ENCODE measurements at regions not wholly inside any gene's neighbourhood (a gene's known extent, or its start where the extent isn't known, plus 50 kb on each side); places are given as distances from the start of the nearest gene placed in this dataset.

GRCh38 chr9:592225-592624, 249.3 kb upstream of the DMRT1 start:
- ChIA-PET CTCF (interaction anchor here (1.0 kb wide), 1 partner anchor 18 kb away, joined by 3 read pairs; no protein-coding TSS in a partner anchor), POLR2A (no interaction called here)
- Histone ChIP-seq H3K4me3 (no peak overlapping the region), H3K9me3 (no peaks in the 10 kb centered on the region), H3K4me2 (no peak overlapping the region), H3K27ac (no peak overlapping the region; a peak in 1 of 6 replicates), H3K4me1 (peaks cover 52% of the 10 kb centered on the region)
- no peak for FAIRE-seq
- no peak for ATAC-seq
- DNase-seq (ENCODE audit: low read depth in 1 of 2, low spot score in 1 of 2) = no peak
- no peak for TF ChIP-seq MAFK (IDR thresholded peaks at IDR 0.05; ENCODE audit: partially characterized antibody)
- WGBS (ENCODE audit: missing lambda C conversion rate) = 81% methylated on average over 9 of the region's 9 CpGs

GRCh38 chr9:592733-593132, 248.8 kb upstream of the DMRT1 start:
- Histone ChIP-seq H3K9me3 (no peaks in the 10 kb centered on the region), H3K4me3 (no peak overlapping the region), H3K27ac (no peak overlapping the region), H3K4me2 (no peak overlapping the region), H3K4me1 (peaks cover 52% of the 10 kb centered on the region)
- ATAC-seq (no peak), DNase-seq (ENCODE audit: low read depth in 1 of 2, low spot score in 1 of 2) (no peak), FAIRE-seq (no peak)
- CTCF ChIA-PET = no interaction called here
- POLR2A ChIA-PET = no interaction called here
- WGBS (ENCODE audit: missing lambda C conversion rate) = 97% methylated on average over 3 of the region's 3 CpGs
- no peak for TF ChIP-seq HES2 (IDR thresholded peaks at IDR 0.05)
- no peak for TF ChIP-seq RCOR1 (IDR thresholded peaks at IDR 0.05; ENCODE audit: low read depth, low read length)
- no peak for TF ChIP-seq CBX8 (IDR thresholded peaks at IDR 0.05)
- no peak for TF ChIP-seq SREBF2 (IDR thresholded peaks at IDR 0.05)
- TF ChIP-seq ATOH8 (CRISPR knock-in tag; IDR thresholded peaks at IDR 0.05; ENCODE audit: low read depth) = no peak
- no peak for TF ChIP-seq KDM1A (IDR thresholded peaks at IDR 0.05; ENCODE audit: low read depth)
- no peak for TF ChIP-seq MAFK (IDR thresholded peaks at IDR 0.05; ENCODE audit: partially characterized antibody)
- no peak for TF ChIP-seq BCL3 (IDR thresholded peaks at IDR 0.05)
- TF ChIP-seq CBX2 (IDR thresholded peaks at IDR 0.05; ENCODE audit: borderline replicate concordance, low read depth) = no peak
- no peak for TF ChIP-seq JUN (IDR thresholded peaks at IDR 0.05)

- no peaks in the 10 kb centered on the region for H3K9me3 ChIP-seq
- FAIRE-seq (no peak), DNase-seq (ENCODE audit: low read depth in 1 of 2, low spot score in 1 of 2) (no peak), ATAC-seq (no peak)
- 91% methylated on average over 2 of the region's 2 CpGs for WGBS (ENCODE audit: missing lambda C conversion rate)
- H3K4me2 ChIP-seq = peak overlapping the region; percentile 1; the same call in 2 of the 3 replicates
- H3K4me1 ChIP-seq = peaks cover 50% of the 10 kb centered on the region
- POLR2A ChIA-PET = no interaction called here
- H3K27ac ChIP-seq = no peak overlapping the region
- CTCF ChIA-PET = no interaction called here
- TF ChIP-seq PHF8 (IDR thresholded peaks at IDR 0.05; ENCODE audit: borderline replicate concordance, low read depth) = no peak
- TF ChIP-seq PBX3 (IDR thresholded peaks at IDR 0.05) = no peak
- no peak for TF ChIP-seq CTCF (IDR thresholded peaks at IDR 0.05)
- TF ChIP-seq MAX (IDR thresholded peaks at IDR 0.05) = no peak
- no peak for TF ChIP-seq ELK1 (IDR thresholded peaks at IDR 0.05; ENCODE audit: low read depth, low read length)
- no peak for TF ChIP-seq CBX8 (IDR thresholded peaks at IDR 0.05)
- no peak for TF ChIP-seq ZC3H11A (IDR thresholded peaks at IDR 0.05)
- TF ChIP-seq EP300 (IDR thresholded peaks at IDR 0.05) = no peak
- no peak for TF ChIP-seq USF2 (IDR thresholded peaks at IDR 0.05)
- TF ChIP-seq SREBF2 (IDR thresholded peaks at IDR 0.05) = no peak
- no peak for TF ChIP-seq HDAC2 (IDR thresholded peaks at IDR 0.05)
- no peak for TF ChIP-seq HOXB5 (CRISPR knock-in tag; IDR thresholded peaks at IDR 0.05)
- TF ChIP-seq POLR2AphosphoS2 (conservative IDR thresholded peaks at IDR 0.05; ENCODE audit: low read length) = no peak
- TF ChIP-seq HOXB13 (CRISPR knock-in tag; IDR thresholded peaks at IDR 0.05; ENCODE audit: low read depth) = no peak
- no peak for TF ChIP-seq JUN (IDR thresholded peaks at IDR 0.05)
- TF ChIP-seq CHD4 (IDR thresholded peaks at IDR 0.05; ENCODE audit: borderline replicate concordance) = no peak
- TF ChIP-seq EHF (CRISPR knock-in tag; IDR thresholded peaks at IDR 0.05) = no peak
- no peak for TF ChIP-seq RFX5 (IDR thresholded peaks at IDR 0.05)
- H3K4me3 ChIP-seq = no peak overlapping the region
These were observed 247.7 kb upstream of the DMRT1 start for GRCh38 chr9:593809-594208.

Data from A549 (cell line).